GM12872 (cell line): ENCODE measurements at regions not wholly inside any gene's neighbourhood (a gene's known extent, or its start where the extent isn't known, plus 50 kb on each side); places are given as distances from the start of the nearest gene placed in this dataset.

ENCODE experiments used
- CTCF ChIP-seq: IDR thresholded peaks from 3 replicates; pipeline ENCODE4 v1.5.1; 2011; ENCODE audit warnings: low read depth, mild to moderate bottlenecking, low read length, moderate library complexity; ENCODE audit not compliant: insufficient read depth

- TF ChIP-seq CTCF, result no peak
Measured at GRCh38 chr10:118439824-118440223, 97.7 kb upstream of the FAM204A start.

GRCh38 chr10:118436742-118437141 is 94.6 kb upstream of the FAM204A start:
- no peak for TF ChIP-seq CTCF

- TF ChIP-seq CTCF, result no peak
Measured at GRCh38 chr10:118430190-118430589, 88.1 kb upstream of the FAM204A start.

GRCh38 chr10:118423800-118424442 is 81.8 kb upstream of the FAM204A start:
- peak; percentile 77 for TF ChIP-seq CTCF

GRCh38 chr10:118422241-118422640 is 80.1 kb upstream of the FAM204A start:
- TF ChIP-seq CTCF, result no peak

GRCh38 chr10:118412932-118413331 is 70.8 kb upstream of the FAM204A start:
- no peak for TF ChIP-seq CTCF

- TF ChIP-seq CTCF, result no peak
Measured at GRCh38 chr10:118412132-118412760, 70.1 kb upstream of the FAM204A start.
